HEK293 (cell line): ENCODE measurements at regions not wholly inside any gene's neighbourhood (a gene's known extent, or its start where the extent isn't known, plus 50 kb on each side); places are given as distances from the start of the nearest gene placed in this dataset.
A peak's percentile ranks its signal among the peaks of the same experiment; 100 is the strongest.

Source experiments
- CTCF ChIA-PET: fragments of 350-600 bp; formaldehyde crosslinking; extraction: SDS; loops from one replicate; lab custom pipeline; 2021; ENCODE audit warnings: antibody characterized with exemption; lab: Yijun Ruan, JAX
- POLR2A ChIA-PET: fragments of 300-600 bp; formaldehyde crosslinking; extraction: SDS; loops from one replicate; lab custom pipeline; 2020; ENCODE audit warnings: antibody characterized with exemption, inconsistent platforms; lab: Yijun Ruan, JAX
- H3K27ac ChIP-seq: fragments of 200-500 bp; sonication (Bioruptor generic); 2 replicates; pipeline ENCODE4 v1.5.1; 2014; ENCODE audit warnings: low read depth, low read length, control low read depth, inconsistent platforms; ENCODE audit errors: extremely low read depth
- H3K36me3 ChIP-seq, 2 experiments: fragments of 200-500 bp in 1 of 2; sonication (Bioruptor generic) in 1 of 2; 1 replicate in 1 of 2; 2 replicates in 1 of 2; pipeline ENCODE4 v1.5.1; 2014 to 2017; ENCODE audit warnings: inconsistent platforms in 2 of 2, low read length in 2 of 2; ENCODE audit not compliant: control insufficient read depth in 2 of 2, insufficient read depth in 1 of 2
- H3K4me1 ChIP-seq: fragments of 200-500 bp; sonication (Bioruptor generic); 2 replicates; pipeline ENCODE4 v1.5.1; 2014; ENCODE audit warnings: mild to moderate bottlenecking, low read length, inconsistent platforms; ENCODE audit not compliant: control insufficient read depth, insufficient read depth
- H3K4me3 ChIP-seq: 2 replicates; pipeline ENCODE4 v1.5.1; 2011; ENCODE audit warnings: low read depth, mild to moderate bottlenecking, control low read depth, low read length, moderate library complexity
- H3K9me3 ChIP-seq: fragments of 200-500 bp; sonication (Bioruptor generic); 2 replicates; pipeline ENCODE4 v1.5.1; 2014; ENCODE audit warnings: low read depth, low read length, inconsistent platforms; ENCODE audit not compliant: control insufficient read depth, insufficient read depth
- KLF1 ChIP-seq: fragments of 450-650 bp; formaldehyde crosslinking; IDR thresholded peaks from 2 replicates; pipeline ENCODE4 v1.5.1; 2016; ENCODE audit warnings: missing biosample characterization, missing genetic modification characterization
- KLF8 ChIP-seq: fragments of 450-650 bp; formaldehyde crosslinking; IDR thresholded peaks from 2 replicates; pipeline ENCODE4 v1.5.1; 2016; ENCODE audit warnings: missing biosample characterization, missing genetic modification characterization
- PRDM1 ChIP-seq: fragments of 450-650 bp; formaldehyde crosslinking; IDR thresholded peaks from 2 replicates; pipeline ENCODE4; 2016; ENCODE audit warnings: missing biosample characterization, missing genetic modification characterization
- ZBTB17 ChIP-seq: fragments of 450-650 bp; formaldehyde crosslinking; IDR thresholded peaks from 2 replicates; pipeline ENCODE4 v1.5.1; 2016; ENCODE audit warnings: missing biosample characterization, missing genetic modification characterization
- ZNF324 ChIP-seq: fragments of 450-650 bp; formaldehyde crosslinking; IDR thresholded peaks from 2 replicates; pipeline ENCODE4 v1.5.1; 2016; ENCODE audit warnings: missing biosample characterization, missing genetic modification characterization
- ZNF530 ChIP-seq: fragments of 450-650 bp; formaldehyde crosslinking; IDR thresholded peaks from 2 replicates; pipeline ENCODE4 v1.5.1; 2016; ENCODE audit warnings: low read depth, missing biosample characterization, missing genetic modification characterization
- ZNF623 ChIP-seq: fragments of 450-650 bp; formaldehyde crosslinking; IDR thresholded peaks from 2 replicates; pipeline ENCODE4 v1.5.1; 2016; ENCODE audit warnings: missing biosample characterization, missing genetic modification characterization
- ZNF654 ChIP-seq: fragments of 450-650 bp; formaldehyde crosslinking; IDR thresholded peaks from 2 replicates; pipeline ENCODE4 v1.5.1; 2016; ENCODE audit warnings: low read depth, missing biosample characterization, missing genetic modification characterization
- ZNF670 ChIP-seq: fragments of 450-650 bp; formaldehyde crosslinking; IDR thresholded peaks from 2 replicates; pipeline ENCODE4 v1.5.1; 2016; ENCODE audit warnings: missing biosample characterization, missing genetic modification characterization, low read depth
- TF ChIP-seq, protein P1 (sequence below): fragments of 450-650 bp; formaldehyde crosslinking; IDR thresholded peaks from 2 replicates; pipeline ENCODE4 v1.5.1; 2017; ENCODE audit warnings: missing biosample characterization, missing genetic modification characterization
- TF ChIP-seq, protein P2 (sequence below): fragments of 450-650 bp; formaldehyde crosslinking; IDR thresholded peaks from 2 replicates; pipeline ENCODE4 v1.5.1; 2016; ENCODE audit warnings: missing biosample characterization, missing genetic modification characterization, borderline replicate concordance
- TF ChIP-seq, protein P3 (sequence below): fragments of 450-650 bp; formaldehyde crosslinking; conservative IDR thresholded peaks from 2 replicates; pipeline ENCODE4 v1.5.1; 2016; ENCODE audit warnings: low read depth, missing biosample characterization, missing genetic modification characterization
- TF ChIP-seq, protein P4 (sequence below): fragments of 450-650 bp; formaldehyde crosslinking; IDR thresholded peaks from 2 replicates; pipeline ENCODE4 v1.5.1; 2016; ENCODE audit warnings: missing biosample characterization, missing genetic modification characterization

DNA sequence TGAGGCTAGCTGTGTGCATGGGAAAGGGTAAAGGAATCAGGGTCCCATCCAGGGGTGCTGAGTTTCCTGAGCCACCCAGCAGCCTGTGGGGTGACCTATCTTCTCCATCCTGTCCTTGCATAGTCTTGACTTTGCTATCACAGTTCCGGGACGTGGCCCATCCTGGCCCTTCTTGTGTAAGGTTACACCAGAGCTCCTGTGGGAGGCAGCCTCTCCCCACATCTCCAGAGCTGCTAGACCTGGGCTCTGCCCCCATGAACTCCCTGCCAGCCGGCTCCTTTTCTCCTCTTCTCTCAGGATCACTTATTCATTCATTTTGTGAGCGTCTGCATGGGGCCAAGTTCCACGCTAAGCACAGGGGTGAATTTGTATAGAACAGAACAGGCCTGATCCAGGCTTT, 238.9 kb downstream of the TSHZ3 start:
- Histone ChIP-seq H3K4me1 (peaks cover 16% of the 10 kb centered on the region), H3K9me3 (no peaks in the 10 kb centered on the region), H3K36me3 (no peaks in the 10 kb centered on the region), H3K4me3 (no peak overlapping the region), H3K27ac (no peak overlapping the region)
- POLR2A ChIA-PET: interaction anchor here (0.9 kb wide), 1 partner anchor 10 kb away, joined by 3 read pairs; no protein-coding TSS in a partner anchor
- CTCF ChIA-PET: interaction anchor here (0.5 to 2.7 kb wide), 7 partner anchors 10 to 438 kb away, joined by 3 to 12 read pairs (median 4); no protein-coding TSS in a partner anchor
- TF ChIP-seq, protein P1, sequence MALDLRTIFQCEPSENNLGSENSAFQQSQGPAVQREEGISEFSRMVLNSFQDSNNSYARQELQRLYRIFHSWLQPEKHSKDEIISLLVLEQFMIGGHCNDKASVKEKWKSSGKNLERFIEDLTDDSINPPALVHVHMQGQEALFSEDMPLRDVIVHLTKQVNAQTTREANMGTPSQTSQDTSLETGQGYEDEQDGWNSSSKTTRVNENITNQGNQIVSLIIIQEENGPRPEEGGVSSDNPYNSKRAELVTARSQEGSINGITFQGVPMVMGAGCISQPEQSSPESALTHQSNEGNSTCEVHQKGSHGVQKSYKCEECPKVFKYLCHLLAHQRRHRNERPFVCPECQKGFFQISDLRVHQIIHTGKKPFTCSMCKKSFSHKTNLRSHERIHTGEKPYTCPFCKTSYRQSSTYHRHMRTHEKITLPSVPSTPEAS: no peak
- TF ChIP-seq ZNF324 (tag by site-specific recombination) (no peak), ZNF670 (tag by site-specific recombination) (no peak), ZBTB17 (tag by site-specific recombination) (no peak), ZNF654 (tag by site-specific recombination) (peak; percentile 61), ZNF530 (tag by site-specific recombination) (no peak), KLF8 (no peak), ZNF623 (tag by site-specific recombination) (no peak), KLF1 (tag by site-specific recombination) (no peak), PRDM1 (no peak)
- TF ChIP-seq, protein P2, sequence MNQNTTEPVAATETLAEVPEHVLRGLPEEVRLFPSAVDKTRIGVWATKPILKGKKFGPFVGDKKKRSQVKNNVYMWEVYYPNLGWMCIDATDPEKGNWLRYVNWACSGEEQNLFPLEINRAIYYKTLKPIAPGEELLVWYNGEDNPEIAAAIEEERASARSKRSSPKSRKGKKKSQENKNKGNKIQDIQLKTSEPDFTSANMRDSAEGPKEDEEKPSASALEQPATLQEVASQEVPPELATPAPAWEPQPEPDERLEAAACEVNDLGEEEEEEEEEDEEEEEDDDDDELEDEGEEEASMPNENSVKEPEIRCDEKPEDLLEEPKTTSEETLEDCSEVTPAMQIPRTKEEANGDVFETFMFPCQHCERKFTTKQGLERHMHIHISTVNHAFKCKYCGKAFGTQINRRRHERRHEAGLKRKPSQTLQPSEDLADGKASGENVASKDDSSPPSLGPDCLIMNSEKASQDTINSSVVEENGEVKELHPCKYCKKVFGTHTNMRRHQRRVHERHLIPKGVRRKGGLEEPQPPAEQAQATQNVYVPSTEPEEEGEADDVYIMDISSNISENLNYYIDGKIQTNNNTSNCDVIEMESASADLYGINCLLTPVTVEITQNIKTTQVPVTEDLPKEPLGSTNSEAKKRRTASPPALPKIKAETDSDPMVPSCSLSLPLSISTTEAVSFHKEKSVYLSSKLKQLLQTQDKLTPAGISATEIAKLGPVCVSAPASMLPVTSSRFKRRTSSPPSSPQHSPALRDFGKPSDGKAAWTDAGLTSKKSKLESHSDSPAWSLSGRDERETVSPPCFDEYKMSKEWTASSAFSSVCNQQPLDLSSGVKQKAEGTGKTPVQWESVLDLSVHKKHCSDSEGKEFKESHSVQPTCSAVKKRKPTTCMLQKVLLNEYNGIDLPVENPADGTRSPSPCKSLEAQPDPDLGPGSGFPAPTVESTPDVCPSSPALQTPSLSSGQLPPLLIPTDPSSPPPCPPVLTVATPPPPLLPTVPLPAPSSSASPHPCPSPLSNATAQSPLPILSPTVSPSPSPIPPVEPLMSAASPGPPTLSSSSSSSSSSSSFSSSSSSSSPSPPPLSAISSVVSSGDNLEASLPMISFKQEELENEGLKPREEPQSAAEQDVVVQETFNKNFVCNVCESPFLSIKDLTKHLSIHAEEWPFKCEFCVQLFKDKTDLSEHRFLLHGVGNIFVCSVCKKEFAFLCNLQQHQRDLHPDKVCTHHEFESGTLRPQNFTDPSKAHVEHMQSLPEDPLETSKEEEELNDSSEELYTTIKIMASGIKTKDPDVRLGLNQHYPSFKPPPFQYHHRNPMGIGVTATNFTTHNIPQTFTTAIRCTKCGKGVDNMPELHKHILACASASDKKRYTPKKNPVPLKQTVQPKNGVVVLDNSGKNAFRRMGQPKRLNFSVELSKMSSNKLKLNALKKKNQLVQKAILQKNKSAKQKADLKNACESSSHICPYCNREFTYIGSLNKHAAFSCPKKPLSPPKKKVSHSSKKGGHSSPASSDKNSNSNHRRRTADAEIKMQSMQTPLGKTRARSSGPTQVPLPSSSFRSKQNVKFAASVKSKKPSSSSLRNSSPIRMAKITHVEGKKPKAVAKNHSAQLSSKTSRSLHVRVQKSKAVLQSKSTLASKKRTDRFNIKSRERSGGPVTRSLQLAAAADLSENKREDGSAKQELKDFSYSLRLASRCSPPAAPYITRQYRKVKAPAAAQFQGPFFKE (tag by site-specific recombination): no peak
- TF ChIP-seq, protein P3, sequence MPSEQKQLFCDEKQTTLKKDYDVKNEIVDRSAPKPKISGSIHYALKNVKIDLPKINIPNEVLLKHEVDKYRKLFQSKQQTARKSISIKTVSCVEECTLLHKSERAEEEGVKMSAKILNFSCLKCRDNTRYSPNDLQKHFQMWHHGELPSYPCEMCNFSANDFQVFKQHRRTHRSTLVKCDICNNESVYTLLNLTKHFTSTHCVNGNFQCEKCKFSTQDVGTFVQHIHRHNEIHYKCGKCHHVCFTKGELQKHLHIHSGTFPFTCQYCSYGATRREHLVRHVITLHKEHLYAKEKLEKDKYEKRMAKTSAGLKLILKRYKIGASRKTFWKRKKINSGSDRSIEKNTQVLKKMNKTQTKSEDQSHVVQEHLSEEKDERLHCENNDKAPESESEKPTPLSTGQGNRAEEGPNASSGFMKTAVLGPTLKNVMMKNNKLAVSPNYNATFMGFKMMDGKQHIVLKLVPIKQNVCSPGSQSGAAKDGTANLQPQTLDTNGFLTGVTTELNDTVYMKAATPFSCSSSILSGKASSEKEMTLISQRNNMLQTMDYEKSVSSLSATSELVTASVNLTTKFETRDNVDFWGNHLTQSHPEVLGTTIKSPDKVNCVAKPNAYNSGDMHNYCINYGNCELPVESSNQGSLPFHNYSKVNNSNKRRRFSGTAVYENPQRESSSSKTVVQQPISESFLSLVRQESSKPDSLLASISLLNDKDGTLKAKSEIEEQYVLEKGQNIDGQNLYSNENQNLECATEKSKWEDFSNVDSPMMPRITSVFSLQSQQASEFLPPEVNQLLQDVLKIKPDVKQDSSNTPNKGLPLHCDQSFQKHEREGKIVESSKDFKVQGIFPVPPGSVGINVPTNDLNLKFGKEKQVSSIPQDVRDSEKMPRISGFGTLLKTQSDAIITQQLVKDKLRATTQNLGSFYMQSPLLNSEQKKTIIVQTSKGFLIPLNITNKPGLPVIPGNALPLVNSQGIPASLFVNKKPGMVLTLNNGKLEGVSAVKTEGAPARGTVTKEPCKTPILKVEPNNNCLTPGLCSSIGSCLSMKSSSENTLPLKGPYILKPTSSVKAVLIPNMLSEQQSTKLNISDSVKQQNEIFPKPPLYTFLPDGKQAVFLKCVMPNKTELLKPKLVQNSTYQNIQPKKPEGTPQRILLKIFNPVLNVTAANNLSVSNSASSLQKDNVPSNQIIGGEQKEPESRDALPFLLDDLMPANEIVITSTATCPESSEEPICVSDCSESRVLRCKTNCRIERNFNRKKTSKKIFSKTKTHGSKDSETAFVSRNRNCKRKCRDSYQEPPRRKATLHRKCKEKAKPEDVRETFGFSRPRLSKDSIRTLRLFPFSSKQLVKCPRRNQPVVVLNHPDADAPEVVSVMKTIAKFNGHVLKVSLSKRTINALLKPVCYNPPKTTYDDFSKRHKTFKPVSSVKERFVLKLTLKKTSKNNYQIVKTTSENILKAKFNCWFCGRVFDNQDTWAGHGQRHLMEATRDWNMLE (tag by site-specific recombination): no peak
- TF ChIP-seq, protein P4, sequence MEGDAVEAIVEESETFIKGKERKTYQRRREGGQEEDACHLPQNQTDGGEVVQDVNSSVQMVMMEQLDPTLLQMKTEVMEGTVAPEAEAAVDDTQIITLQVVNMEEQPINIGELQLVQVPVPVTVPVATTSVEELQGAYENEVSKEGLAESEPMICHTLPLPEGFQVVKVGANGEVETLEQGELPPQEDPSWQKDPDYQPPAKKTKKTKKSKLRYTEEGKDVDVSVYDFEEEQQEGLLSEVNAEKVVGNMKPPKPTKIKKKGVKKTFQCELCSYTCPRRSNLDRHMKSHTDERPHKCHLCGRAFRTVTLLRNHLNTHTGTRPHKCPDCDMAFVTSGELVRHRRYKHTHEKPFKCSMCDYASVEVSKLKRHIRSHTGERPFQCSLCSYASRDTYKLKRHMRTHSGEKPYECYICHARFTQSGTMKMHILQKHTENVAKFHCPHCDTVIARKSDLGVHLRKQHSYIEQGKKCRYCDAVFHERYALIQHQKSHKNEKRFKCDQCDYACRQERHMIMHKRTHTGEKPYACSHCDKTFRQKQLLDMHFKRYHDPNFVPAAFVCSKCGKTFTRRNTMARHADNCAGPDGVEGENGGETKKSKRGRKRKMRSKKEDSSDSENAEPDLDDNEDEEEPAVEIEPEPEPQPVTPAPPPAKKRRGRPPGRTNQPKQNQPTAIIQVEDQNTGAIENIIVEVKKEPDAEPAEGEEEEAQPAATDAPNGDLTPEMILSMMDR: 0 out of 2 replicates have a peak, but pooled peaks have one; percentile 24
